A549 (cell line): ENCODE measurements at regions not wholly inside any gene's neighbourhood (a gene's known extent, or its start where the extent isn't known, plus 50 kb on each side); places are given as distances from the start of the nearest gene placed in this dataset.

Experiments used
- ATAC-seq, 2 experiments: fragments of 200-7000 bp in 1 of 2; fragments of >200 bp in 1 of 2; cut with Nextera tagmentation in 1 of 2; cut with Tn5 transposase in 1 of 2; 3 replicates each; pipeline versions ENCODE4 v1.8.0 to v1.9.1; 2018 to 2020; ENCODE audit warnings: mild to moderate bottlenecking in 1 of 2, moderate library complexity in 1 of 2
- CTCF ChIA-PET: fragments of 300-600 bp; sonication (Branson Sonifier 250); formaldehyde crosslinking; extraction: SDS; loops from one replicate; lab custom pipeline; 2021; ENCODE audit warnings: antibody characterized with exemption, inconsistent platforms; lab: Yijun Ruan, JAX
- POLR2A ChIA-PET: fragments of 350-600 bp; formaldehyde crosslinking; extraction: SDS; loops from one replicate; lab custom pipeline; 2021; ENCODE audit warnings: antibody characterized with exemption, inconsistent platforms; lab: Yijun Ruan, JAX
- DNase-seq, 2 experiments: peaks; one replicate each; pipeline versions ENCODE4 v3.0.0 to v3.0.0-alpha.2; 2011 to 2016; ENCODE audit warnings: low read depth in 1 of 2, low spot score in 1 of 2
- FAIRE-seq: peaks from 2 replicates; lab custom pipeline; 2011; peaks lifted over from hg19 to GRCh38; lab: Jason Lieb, UNC
- H3K27ac ChIP-seq, 2 experiments: fragments of >200 bp; sonication (Bioruptor Twin); formaldehyde crosslinking; 3 replicates each; pipeline ENCODE4 v1.5.1; 2016 to 2017
- H3K4me1 ChIP-seq: fragments of >200 bp; sonication (Bioruptor Twin); formaldehyde crosslinking; 3 replicates; pipeline ENCODE4 v1.6.1; 2016
- H3K4me2 ChIP-seq: fragments of >200 bp; sonication (Bioruptor Twin); formaldehyde crosslinking; 3 replicates; pipeline ENCODE4 v1.6.1; 2016
- H3K4me3 ChIP-seq: fragments of >200 bp; sonication (Bioruptor Twin); formaldehyde crosslinking; 3 replicates; pipeline ENCODE4 v1.5.1; 2016
- H3K9me3 ChIP-seq: fragments of >200 bp; sonication (Bioruptor Twin); formaldehyde crosslinking; 3 replicates; pipeline ENCODE4 v1.6.1; 2016
- CBX8 ChIP-seq: fragments of 200-600 bp; sonication (generic); IDR thresholded peaks from 2 replicates; pipeline ENCODE4 v1.6.1; 2016
- EHMT2 ChIP-seq: fragments of 200-600 bp; sonication (generic); IDR thresholded peaks from 2 replicates; pipeline ENCODE4 v1.6.1; 2016; ENCODE audit warnings: antibody characterized with exemption, low read depth, mild to moderate bottlenecking, moderate library complexity
- FOSL2 ChIP-seq, 2 experiments: fragments of 450-650 bp in 1 of 2; fragments of >200 bp in 1 of 2; sonication (Bioruptor Twin) in 1 of 2; formaldehyde crosslinking; IDR thresholded peaks; 2 replicates each; pipeline versions ENCODE4 v1.5.0 to v1.6.1; 2016 to 2020; ENCODE audit warnings: mild to moderate bottlenecking in 1 of 2, moderate library complexity in 1 of 2
- FOXS1 ChIP-seq: fragments of 250-450 bp; sonication (Bioruptor Pico); IDR thresholded peaks from 2 replicates; pipeline ENCODE4 v1.5.0; 2020; ENCODE audit warnings: mild to moderate bottlenecking, moderate library complexity
- GATA3 ChIP-seq: IDR thresholded peaks from 2 replicates; pipeline ENCODE4 v1.6.1; 2012; ENCODE audit warnings: borderline replicate concordance
- HEYL ChIP-seq: fragments of 250-450 bp; sonication (Bioruptor Pico); IDR thresholded peaks from 2 replicates; pipeline ENCODE4 v1.8.0; 2021; ENCODE audit warnings: mild to moderate bottlenecking, moderate library complexity
- HOXA7 ChIP-seq: fragments of 250-450 bp; sonication (Bioruptor Pico); IDR thresholded peaks from 2 replicates; pipeline ENCODE4 v1.5.0; 2020; ENCODE audit warnings: mild to moderate bottlenecking, moderate library complexity
- HOXB5 ChIP-seq: fragments of 250-450 bp; sonication (Bioruptor Pico); IDR thresholded peaks from 2 replicates; pipeline ENCODE4 v1.5.0; 2020; ENCODE audit warnings: mild to moderate bottlenecking, moderate library complexity
- JUN ChIP-seq, 2 experiments: fragments of >200 bp; sonication (Bioruptor Twin); formaldehyde crosslinking; IDR thresholded peaks; 2 replicates in 1 of 2; 3 replicates in 1 of 2; pipeline ENCODE4 v1.6.1; 2016 to 2017
- JUNB ChIP-seq: fragments of >200 bp; sonication (Bioruptor Twin); formaldehyde crosslinking; IDR thresholded peaks from 2 replicates; pipeline ENCODE4 v1.6.1; 2016
- KDM5A ChIP-seq: fragments of 200-600 bp; sonication (generic); IDR thresholded peaks from 2 replicates; pipeline ENCODE4 v1.6.1; 2016; ENCODE audit warnings: antibody characterized with exemption, mild to moderate bottlenecking
- NFE2L2 ChIP-seq: fragments of 150-350 bp; conservative IDR thresholded peaks from 2 replicates; pipeline ENCODE4 v1.6.1; 2014; ENCODE audit warnings: low read length
- NR3C1 ChIP-seq: fragments of >200 bp; sonication (Bioruptor Twin); formaldehyde crosslinking; IDR thresholded peaks from 3 replicates; pipeline ENCODE4 v1.6.1; 2017
- RNF2 ChIP-seq: fragments of 200-600 bp; sonication (generic); IDR thresholded peaks from 2 replicates; pipeline ENCODE4 v1.6.1; 2016; ENCODE audit warnings: low read depth, mild to moderate bottlenecking, antibody characterized with exemption, moderate library complexity, borderline replicate concordance
- TP53 ChIP-seq: fragments of 250-450 bp; sonication (Bioruptor Pico); IDR thresholded peaks from 2 replicates; pipeline ENCODE4 v1.5.0; 2021; ENCODE audit warnings: mild to moderate bottlenecking, moderate library complexity
- ZNF302 ChIP-seq: fragments of 250-450 bp; sonication (Bioruptor Pico); IDR thresholded peaks from 2 replicates; pipeline ENCODE4 v1.9.0; 2021; ENCODE audit warnings: inconsistent platforms, mild to moderate bottlenecking, moderate library complexity
- ZSCAN20 ChIP-seq: fragments of 250-450 bp; sonication (Bioruptor Pico); IDR thresholded peaks from 2 replicates; pipeline ENCODE4 v1.8.0; 2022; ENCODE audit warnings: mild to moderate bottlenecking, moderate library complexity
- WGBS: methylation state at CpG from one replicate; pipeline ENCODE4 v1.1.6; 2017; ENCODE audit errors: missing lambda C conversion rate; 5-methylcytosine and 5-hydroxymethylcytosine counted together
- TF ChIP-seq, protein P1 (sequence below): fragments of >200 bp; sonication (Bioruptor Twin); formaldehyde crosslinking; IDR thresholded peaks from 3 replicates; pipeline ENCODE4 v1.5.1; 2016
- TF ChIP-seq, protein P2 (sequence below): IDR thresholded peaks from 2 replicates; pipeline ENCODE4 v1.6.1; 2012; ENCODE audit warnings: low read depth, borderline replicate concordance
- TF ChIP-seq, protein P3 (sequence below): fragments of >200 bp; sonication (Bioruptor Twin); formaldehyde crosslinking; IDR thresholded peaks from 2 replicates; pipeline ENCODE4 v1.6.1; 2016
- TF ChIP-seq, protein P4 (sequence below): fragments of 150-350 bp; IDR thresholded peaks from 2 replicates; pipeline ENCODE4 v1.6.1; 2014; ENCODE audit warnings: low read depth, mild to moderate bottlenecking, low read length
- TF ChIP-seq, protein P5 (sequence below): IDR thresholded peaks from 2 replicates; pipeline ENCODE4 v1.6.1; 2012
- TF ChIP-seq, protein P6 (sequence below): fragments of 200-600 bp; sonication (generic); IDR thresholded peaks from 2 replicates; pipeline ENCODE4 v1.6.1; 2016; ENCODE audit warnings: antibody characterized with exemption, mild to moderate bottlenecking, moderate library complexity

DNA sequence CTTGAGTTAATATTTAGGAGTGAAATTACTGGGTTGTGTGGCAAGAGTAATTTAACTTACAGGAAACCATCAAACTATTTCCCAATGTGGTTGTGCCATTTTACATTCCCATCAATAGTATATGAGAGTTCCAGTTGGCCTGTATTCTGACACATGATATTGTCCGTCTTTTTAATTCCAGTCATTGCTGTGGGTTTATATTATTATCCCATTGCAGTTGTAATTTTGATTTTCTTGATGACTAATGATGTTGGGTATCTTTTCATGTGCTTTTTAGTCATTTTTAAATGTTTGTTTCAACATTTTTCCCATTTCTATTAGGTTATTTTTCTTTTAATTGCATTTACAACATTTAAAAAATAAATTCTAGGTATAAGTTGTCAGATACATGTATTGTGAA is 614.0 kb downstream of the UTRN start:
- ATAC-seq (no peak), DNase-seq (no peak), FAIRE-seq (no peak)
- H3K4me2 ChIP-seq = no peak overlapping the region
- WGBS = 92% methylated on average over 1 of the region's 1 CpG
- CTCF ChIA-PET = no interaction called here
- POLR2A ChIA-PET = no interaction called here
- H3K4me1 ChIP-seq = peaks cover 35% of the 10 kb centered on the region
- no peak overlapping the region for H3K4me3 ChIP-seq
- H3K27ac ChIP-seq = no peak overlapping the region
- H3K9me3 ChIP-seq = no peaks in the 10 kb centered on the region; the same call in 2 of the 3 replicates
- TF ChIP-seq ZNF302 (CRISPR knock-in tag) = no peak
- TF ChIP-seq, protein P1, sequence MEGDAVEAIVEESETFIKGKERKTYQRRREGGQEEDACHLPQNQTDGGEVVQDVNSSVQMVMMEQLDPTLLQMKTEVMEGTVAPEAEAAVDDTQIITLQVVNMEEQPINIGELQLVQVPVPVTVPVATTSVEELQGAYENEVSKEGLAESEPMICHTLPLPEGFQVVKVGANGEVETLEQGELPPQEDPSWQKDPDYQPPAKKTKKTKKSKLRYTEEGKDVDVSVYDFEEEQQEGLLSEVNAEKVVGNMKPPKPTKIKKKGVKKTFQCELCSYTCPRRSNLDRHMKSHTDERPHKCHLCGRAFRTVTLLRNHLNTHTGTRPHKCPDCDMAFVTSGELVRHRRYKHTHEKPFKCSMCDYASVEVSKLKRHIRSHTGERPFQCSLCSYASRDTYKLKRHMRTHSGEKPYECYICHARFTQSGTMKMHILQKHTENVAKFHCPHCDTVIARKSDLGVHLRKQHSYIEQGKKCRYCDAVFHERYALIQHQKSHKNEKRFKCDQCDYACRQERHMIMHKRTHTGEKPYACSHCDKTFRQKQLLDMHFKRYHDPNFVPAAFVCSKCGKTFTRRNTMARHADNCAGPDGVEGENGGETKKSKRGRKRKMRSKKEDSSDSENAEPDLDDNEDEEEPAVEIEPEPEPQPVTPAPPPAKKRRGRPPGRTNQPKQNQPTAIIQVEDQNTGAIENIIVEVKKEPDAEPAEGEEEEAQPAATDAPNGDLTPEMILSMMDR = no peak
- TF ChIP-seq, protein P2, sequence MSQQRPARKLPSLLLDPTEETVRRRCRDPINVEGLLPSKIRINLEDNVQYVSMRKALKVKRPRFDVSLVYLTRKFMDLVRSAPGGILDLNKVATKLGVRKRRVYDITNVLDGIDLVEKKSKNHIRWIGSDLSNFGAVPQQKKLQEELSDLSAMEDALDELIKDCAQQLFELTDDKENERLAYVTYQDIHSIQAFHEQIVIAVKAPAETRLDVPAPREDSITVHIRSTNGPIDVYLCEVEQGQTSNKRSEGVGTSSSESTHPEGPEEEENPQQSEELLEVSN = no peak

DNA sequence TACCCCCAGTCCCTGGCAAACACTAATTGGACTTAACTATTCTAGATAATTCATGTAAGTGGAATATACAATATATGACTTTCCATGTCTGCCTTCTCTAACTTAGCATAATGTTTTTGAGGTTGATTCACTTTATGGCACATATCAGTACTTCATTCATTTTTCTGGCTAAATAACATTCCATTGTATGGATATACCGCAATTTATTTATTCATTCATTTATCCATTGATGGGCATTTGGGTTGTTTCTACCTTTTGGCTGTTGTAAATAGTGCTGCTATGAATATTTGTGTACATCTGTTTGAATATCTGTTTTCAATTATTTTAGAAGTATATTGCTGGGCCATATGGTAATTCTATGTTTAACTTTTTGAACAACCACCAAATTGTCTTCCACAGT is 616.3 kb downstream of the UTRN start:
- POLR2A ChIA-PET = no interaction called here

DNA sequence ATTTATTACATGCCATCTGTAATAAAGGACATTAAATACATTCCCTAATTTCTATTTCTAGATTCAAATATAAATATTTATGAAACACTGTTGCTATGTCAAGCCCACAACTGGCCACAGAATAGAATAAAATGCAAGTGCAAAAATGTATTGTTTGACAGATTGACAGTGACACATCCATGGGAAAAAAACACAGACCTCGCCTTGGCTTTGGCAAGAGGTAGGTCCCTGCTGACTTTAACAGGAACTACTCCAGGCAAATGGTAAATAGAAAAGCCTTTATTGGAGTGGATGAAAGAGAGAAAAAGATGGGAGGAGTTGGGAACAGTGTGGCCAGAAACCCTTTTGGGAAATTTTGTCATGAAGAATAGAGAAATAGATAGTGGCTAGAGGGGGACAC is 622.9 kb downstream of the UTRN start:
- no peak overlapping the region for H3K27ac ChIP-seq
- WGBS = 70% methylated on average over 1 of the region's 1 CpG
- FAIRE-seq (no peak), ATAC-seq (no peak), DNase-seq (no peak)
- no peak overlapping the region for H3K4me2 ChIP-seq
- no peaks in the 10 kb centered on the region for H3K9me3 ChIP-seq
- TF ChIP-seq FOXS1 (CRISPR knock-in tag) (no peak), GATA3 (no peak), HOXB5 (CRISPR knock-in tag) (no peak), NFE2L2 (no peak), ZNF302 (CRISPR knock-in tag) (no peak), TP53 (no peak), HEYL (no peak), ZSCAN20 (CRISPR knock-in tag) (no peak), JUNB (no peak), NR3C1 (no peak), FOSL2 (IDR thresholded peaks at IDR 0.05) (no peak), FOSL2 (CRISPR knock-in tag; IDR thresholded peaks at IDR 0.05) (no peak), EHMT2 (no peak)
- TF ChIP-seq, protein P1 = no peak
- TF ChIP-seq, protein P3, sequence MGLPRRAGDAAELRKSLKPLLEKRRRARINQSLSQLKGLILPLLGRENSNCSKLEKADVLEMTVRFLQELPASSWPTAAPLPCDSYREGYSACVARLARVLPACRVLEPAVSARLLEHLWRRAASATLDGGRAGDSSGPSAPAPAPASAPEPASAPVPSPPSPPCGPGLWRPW = no peak
- TF ChIP-seq, protein P4, sequence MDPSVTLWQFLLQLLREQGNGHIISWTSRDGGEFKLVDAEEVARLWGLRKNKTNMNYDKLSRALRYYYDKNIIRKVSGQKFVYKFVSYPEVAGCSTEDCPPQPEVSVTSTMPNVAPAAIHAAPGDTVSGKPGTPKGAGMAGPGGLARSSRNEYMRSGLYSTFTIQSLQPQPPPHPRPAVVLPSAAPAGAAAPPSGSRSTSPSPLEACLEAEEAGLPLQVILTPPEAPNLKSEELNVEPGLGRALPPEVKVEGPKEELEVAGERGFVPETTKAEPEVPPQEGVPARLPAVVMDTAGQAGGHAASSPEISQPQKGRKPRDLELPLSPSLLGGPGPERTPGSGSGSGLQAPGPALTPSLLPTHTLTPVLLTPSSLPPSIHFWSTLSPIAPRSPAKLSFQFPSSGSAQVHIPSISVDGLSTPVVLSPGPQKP = no peak
- TF ChIP-seq, protein P5, sequence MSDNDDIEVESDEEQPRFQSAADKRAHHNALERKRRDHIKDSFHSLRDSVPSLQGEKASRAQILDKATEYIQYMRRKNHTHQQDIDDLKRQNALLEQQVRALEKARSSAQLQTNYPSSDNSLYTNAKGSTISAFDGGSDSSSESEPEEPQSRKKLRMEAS = no peak
- H3K4me3 ChIP-seq = no peak overlapping the region
- ChIA-PET POLR2A (no interaction called here), CTCF (no interaction called here)
- H3K4me1 ChIP-seq = no peaks in the 10 kb centered on the region

More for the DNA sequence above, 616.3 kb downstream of the UTRN start:
- H3K27ac ChIP-seq = no peak overlapping the region
- no peaks in the 10 kb centered on the region; the same call in 2 of the 3 replicates for H3K9me3 ChIP-seq
- DNase-seq = no peak
- TF ChIP-seq, protein P6, sequence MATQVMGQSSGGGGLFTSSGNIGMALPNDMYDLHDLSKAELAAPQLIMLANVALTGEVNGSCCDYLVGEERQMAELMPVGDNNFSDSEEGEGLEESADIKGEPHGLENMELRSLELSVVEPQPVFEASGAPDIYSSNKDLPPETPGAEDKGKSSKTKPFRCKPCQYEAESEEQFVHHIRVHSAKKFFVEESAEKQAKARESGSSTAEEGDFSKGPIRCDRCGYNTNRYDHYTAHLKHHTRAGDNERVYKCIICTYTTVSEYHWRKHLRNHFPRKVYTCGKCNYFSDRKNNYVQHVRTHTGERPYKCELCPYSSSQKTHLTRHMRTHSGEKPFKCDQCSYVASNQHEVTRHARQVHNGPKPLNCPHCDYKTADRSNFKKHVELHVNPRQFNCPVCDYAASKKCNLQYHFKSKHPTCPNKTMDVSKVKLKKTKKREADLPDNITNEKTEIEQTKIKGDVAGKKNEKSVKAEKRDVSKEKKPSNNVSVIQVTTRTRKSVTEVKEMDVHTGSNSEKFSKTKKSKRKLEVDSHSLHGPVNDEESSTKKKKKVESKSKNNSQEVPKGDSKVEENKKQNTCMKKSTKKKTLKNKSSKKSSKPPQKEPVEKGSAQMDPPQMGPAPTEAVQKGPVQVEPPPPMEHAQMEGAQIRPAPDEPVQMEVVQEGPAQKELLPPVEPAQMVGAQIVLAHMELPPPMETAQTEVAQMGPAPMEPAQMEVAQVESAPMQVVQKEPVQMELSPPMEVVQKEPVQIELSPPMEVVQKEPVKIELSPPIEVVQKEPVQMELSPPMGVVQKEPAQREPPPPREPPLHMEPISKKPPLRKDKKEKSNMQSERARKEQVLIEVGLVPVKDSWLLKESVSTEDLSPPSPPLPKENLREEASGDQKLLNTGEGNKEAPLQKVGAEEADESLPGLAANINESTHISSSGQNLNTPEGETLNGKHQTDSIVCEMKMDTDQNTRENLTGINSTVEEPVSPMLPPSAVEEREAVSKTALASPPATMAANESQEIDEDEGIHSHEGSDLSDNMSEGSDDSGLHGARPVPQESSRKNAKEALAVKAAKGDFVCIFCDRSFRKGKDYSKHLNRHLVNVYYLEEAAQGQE = no peak
- TF ChIP-seq, protein P3 = no peak
- TF ChIP-seq CBX8 = no peak
- TF ChIP-seq JUN (IDR thresholded peaks at IDR 0.05) = no peak
- no peak for TF ChIP-seq RNF2
- TF ChIP-seq HOXA7 = no peak
- no peak for TF ChIP-seq KDM5A
- TF ChIP-seq HOXB5 (CRISPR knock-in tag) = no peak
- ATAC-seq = no peak
- peaks cover 22% of the 10 kb centered on the region for H3K4me1 ChIP-seq
- WGBS = 57% methylated on average over 1 of the region's 1 CpG
- FAIRE-seq = no peak
- CTCF ChIA-PET = no interaction called here
- no peak overlapping the region for H3K4me2 ChIP-seq
- no peak overlapping the region for H3K4me3 ChIP-seq
